A673 (cell line): ENCODE measurements at regions not wholly inside any gene's neighbourhood (a gene's known extent, or its start where the extent isn't known, plus 50 kb on each side); places are given as distances from the start of the nearest gene placed in this dataset.

Source experiments
- EZH2 ChIP-seq: fragments of 200-600 bp; sonication (generic); IDR thresholded peaks from 2 replicates; pipeline ENCODE4 v1.6.1; 2017; ENCODE audit warnings: borderline replicate concordance, low read depth, mild to moderate bottlenecking, mixed read lengths, antibody characterized with exemption, low read length; ENCODE audit not compliant: poor library complexity, severe bottlenecking
- TF ChIP-seq, protein P1 (sequence below): fragments of 300-800, 200-600 bp; sonication (generic); conservative IDR thresholded peaks from 2 replicates; pipeline ENCODE4 v1.5.1; 2017; ENCODE audit warnings: low read depth, mild to moderate bottlenecking, antibody characterized with exemption, low read length, moderate library complexity, mixed read lengths

DNA sequence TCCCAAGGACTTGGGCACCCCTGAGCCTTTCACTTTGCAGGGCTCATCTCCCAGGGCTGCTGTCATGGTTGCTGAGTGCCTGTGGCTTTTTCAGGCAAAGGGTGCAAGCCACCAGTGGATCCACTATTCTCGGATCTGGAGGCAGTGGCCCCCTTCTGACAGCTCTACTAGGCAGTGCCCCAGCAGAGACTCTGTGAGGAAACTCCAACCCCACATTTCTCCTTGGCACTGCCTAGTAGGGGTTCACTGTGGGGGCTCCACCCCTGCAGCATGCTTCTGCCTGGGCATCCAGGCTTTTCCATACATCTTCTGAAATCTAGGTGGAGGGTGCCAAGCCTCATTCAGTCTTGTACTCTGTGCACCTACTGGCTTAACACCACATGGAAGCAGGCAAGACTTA, 675.0 kb upstream of the MBL2 start:
- TF ChIP-seq, protein P1, sequence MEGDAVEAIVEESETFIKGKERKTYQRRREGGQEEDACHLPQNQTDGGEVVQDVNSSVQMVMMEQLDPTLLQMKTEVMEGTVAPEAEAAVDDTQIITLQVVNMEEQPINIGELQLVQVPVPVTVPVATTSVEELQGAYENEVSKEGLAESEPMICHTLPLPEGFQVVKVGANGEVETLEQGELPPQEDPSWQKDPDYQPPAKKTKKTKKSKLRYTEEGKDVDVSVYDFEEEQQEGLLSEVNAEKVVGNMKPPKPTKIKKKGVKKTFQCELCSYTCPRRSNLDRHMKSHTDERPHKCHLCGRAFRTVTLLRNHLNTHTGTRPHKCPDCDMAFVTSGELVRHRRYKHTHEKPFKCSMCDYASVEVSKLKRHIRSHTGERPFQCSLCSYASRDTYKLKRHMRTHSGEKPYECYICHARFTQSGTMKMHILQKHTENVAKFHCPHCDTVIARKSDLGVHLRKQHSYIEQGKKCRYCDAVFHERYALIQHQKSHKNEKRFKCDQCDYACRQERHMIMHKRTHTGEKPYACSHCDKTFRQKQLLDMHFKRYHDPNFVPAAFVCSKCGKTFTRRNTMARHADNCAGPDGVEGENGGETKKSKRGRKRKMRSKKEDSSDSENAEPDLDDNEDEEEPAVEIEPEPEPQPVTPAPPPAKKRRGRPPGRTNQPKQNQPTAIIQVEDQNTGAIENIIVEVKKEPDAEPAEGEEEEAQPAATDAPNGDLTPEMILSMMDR, result no peak
- no peak for TF ChIP-seq EZH2
